ENCODE measurements at regions not wholly inside any gene's neighbourhood (a gene's known extent, or its start where the extent isn't known, plus 50 kb on each side); places are given as distances from the start of the nearest gene placed in this dataset.

DNA sequence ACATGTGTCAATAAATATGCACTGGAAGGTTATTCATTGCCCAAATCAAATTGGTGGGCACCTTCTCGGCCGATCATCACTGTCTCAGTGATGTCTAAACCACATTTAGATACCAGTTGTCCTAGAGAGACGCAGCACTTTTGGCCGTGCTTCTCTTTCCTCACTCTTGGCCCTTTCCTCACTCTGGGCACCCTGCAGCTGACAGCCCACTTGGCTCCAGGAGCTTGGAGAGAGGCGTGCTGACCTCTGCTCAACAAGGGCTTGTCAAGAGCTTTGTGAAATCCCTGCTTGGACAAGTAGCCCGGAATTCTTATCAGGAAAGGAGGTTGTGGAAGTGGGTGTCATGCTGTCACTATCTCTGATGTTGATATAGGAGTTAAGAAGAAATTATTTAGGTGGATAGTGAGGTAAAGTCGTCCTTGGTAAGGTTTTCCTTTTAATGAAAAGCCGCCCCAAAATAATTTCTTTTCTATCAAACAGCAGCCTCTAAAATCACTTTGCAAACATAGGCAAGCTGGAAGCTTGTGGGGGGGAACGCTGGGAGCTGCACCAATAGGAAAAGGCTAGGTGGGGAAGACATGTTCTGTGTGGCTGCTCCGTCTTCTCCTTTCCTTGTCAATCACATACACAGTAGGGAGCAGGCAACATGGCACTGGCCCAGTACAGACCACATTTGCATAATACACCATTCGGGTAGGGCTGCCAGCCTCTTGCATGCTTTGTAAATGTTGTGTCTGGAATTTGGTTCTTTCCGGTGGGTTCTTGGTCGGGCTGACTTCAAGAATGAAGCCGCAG lies 126.8 kb upstream of the UBE3A start:
- TF ChIP-seq, protein P1, sequence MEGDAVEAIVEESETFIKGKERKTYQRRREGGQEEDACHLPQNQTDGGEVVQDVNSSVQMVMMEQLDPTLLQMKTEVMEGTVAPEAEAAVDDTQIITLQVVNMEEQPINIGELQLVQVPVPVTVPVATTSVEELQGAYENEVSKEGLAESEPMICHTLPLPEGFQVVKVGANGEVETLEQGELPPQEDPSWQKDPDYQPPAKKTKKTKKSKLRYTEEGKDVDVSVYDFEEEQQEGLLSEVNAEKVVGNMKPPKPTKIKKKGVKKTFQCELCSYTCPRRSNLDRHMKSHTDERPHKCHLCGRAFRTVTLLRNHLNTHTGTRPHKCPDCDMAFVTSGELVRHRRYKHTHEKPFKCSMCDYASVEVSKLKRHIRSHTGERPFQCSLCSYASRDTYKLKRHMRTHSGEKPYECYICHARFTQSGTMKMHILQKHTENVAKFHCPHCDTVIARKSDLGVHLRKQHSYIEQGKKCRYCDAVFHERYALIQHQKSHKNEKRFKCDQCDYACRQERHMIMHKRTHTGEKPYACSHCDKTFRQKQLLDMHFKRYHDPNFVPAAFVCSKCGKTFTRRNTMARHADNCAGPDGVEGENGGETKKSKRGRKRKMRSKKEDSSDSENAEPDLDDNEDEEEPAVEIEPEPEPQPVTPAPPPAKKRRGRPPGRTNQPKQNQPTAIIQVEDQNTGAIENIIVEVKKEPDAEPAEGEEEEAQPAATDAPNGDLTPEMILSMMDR (IDR thresholded peaks at IDR 0.05; ENCODE audit: insufficient read depth, low read length) = no peak
- DNase-seq (ENCODE audit: low read depth) = no peak
- H3K4me3 ChIP-seq (ENCODE audit: low read depth, low read length) = no peak overlapping the region

DNA sequence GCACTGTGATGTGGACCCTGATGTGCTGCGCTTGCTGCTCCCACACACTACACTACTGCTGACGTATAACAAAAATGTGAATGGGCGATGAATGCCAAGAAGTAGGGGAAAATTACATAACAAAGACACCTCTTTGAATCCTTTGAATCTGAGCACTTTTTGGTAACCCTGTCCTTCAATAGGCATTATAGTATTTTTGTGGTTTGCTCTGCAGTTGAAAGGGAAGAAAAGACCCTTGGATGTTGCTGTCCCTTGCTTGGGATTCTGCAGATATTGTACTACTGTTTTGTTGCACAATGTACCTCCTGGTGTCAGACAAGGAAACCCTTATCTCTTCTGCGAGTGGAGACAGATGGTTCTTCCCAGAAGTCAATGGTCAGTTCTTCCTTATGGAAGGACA lies 124.8 kb upstream of the UBE3A start:
- DNase-seq (ENCODE audit: low read depth) = no peak
- TF ChIP-seq, protein P1 (IDR thresholded peaks at IDR 0.05; ENCODE audit: insufficient read depth, low read length) = no peak
- H3K4me3 ChIP-seq (ENCODE audit: low read depth, low read length) = no peak overlapping the region

DNA sequence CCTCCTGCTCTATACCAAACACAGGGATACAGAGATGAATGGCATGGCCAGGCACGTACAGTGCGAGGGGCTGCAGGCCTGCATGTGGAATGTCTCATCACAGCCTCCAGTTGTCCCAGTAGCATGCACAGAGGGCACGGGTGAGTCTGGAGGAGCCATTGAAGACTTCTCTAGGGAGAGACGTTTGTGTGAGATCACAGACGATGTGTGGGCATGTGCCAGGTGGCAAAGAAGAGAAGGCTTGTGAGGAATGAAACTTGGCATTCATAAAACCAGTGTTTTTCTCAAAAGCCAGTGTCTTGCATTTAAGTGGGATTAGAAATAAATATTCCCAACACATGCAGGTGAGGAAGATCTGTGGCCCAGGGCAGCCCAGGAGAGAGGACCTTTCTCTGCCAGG lies 119.1 kb upstream of the UBE3A start:
- no peak for DNase-seq (ENCODE audit: low read depth)
- H3K4me3 ChIP-seq (ENCODE audit: low read depth, low read length) = no peak overlapping the region
- TF ChIP-seq, protein P1 (IDR thresholded peaks at IDR 0.05; ENCODE audit: insufficient read depth, low read length) = no peak

DNA sequence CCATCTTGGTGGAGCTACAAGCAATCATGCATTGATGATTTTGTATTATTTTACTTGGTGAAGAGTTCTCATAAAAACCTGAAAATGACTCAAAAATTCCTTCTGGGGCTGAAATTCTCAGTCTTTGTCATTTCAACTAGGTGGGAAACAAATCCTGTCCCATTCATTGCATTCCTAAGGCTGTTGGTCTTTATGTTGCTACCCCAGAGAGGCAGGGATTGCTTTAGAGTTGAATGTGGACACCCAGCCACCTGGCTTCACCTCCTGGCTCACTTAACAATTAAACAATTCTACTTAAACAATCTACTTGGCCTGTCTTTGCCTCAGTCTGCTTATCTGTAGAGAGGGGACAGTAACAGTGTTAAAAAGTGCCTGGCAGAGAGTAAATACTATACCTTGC lies 117.3 kb upstream of the UBE3A start:
- no peak for DNase-seq (ENCODE audit: low read depth)
- TF ChIP-seq, protein P1 (IDR thresholded peaks at IDR 0.05; ENCODE audit: insufficient read depth, low read length) = no peak
- no peak overlapping the region for H3K4me3 ChIP-seq (ENCODE audit: low read depth, low read length)

DNA sequence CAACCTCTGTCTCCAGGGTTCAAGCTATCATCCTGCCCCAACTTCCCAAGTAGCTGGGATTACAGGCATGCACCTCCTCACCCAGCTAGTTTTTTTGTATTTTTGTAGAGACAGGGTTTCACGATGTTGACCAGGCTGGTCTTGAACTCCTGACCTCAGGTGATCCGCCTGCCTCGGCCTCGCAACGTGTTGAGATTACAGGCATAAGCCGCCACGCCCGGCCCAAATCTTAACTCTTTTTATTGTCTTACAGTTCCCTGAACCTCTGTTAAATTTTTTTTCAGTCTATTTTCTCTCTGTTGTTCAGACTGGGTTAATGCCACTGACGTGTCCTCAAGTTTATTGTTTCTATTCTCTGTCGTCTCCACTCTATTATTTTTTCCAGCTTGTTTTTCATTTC lies 115.8 kb upstream of the UBE3A start:
- TF ChIP-seq, protein P1 (IDR thresholded peaks at IDR 0.05; ENCODE audit: insufficient read depth, low read length) = no peak
- H3K4me3 ChIP-seq (ENCODE audit: low read depth, low read length) = no peak overlapping the region
- DNase-seq (ENCODE audit: low read depth) = no peak

DNA sequence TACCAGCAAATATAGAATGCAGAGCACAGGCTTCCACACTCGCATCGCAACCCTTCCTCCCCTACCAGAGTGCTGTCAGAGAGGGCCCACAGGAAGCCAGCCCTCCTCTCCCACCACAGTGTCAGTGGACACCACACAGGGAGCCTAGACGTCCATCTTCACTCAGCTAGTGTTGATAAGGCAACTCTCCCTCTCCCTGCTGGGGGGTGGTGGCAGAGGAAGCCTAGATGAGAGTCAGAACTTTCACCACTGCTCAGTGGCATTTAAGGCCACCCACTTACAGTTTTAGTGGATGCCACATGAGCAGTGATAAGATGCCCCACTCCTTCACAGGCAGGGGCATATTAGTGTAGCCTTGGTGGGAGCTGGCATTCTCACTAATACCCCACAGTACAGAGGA lies 109.8 kb upstream of the UBE3A start:
- TF ChIP-seq, protein P1 (IDR thresholded peaks at IDR 0.05; ENCODE audit: insufficient read depth, low read length) = no peak
- H3K4me3 ChIP-seq (ENCODE audit: low read depth, low read length) = no peak overlapping the region
- DNase-seq (ENCODE audit: low read depth) = no peak

DNA sequence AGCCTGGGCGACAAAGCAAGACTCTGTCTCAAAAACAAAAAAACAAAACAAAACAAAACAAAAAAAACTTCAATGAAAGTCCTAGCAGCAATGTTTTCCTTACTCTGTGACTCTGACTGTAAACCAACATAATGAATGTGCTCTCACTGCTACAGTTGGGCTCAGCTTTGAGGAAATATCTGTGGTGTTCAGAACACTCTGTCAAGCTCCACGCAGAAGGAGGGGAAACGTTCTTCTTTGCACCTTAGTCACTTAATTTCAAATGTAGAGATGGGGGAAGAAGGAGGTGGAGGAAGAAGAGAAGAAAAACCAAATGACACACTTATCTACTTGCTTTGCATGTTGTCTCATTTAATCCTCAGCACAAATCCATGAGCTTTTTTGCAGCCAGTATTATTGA lies 107.1 kb upstream of the UBE3A start:
- TF ChIP-seq, protein P1 (IDR thresholded peaks at IDR 0.05; ENCODE audit: insufficient read depth, low read length) = no peak
- no peak for DNase-seq (ENCODE audit: low read depth)

More for the DNA sequence above, 107.1 kb upstream of the UBE3A start:
- no peak overlapping the region for H3K4me3 ChIP-seq (ENCODE audit: low read depth, low read length)

All from fibroblast of the aortic adventitia (primary cell).